NCI-H345 (cell line): ENCODE measurements at regions not wholly inside any gene's neighbourhood (a gene's known extent, or its start where the extent isn't known, plus 50 kb on each side); places are given as distances from the start of the nearest gene placed in this dataset.
"Not testable (repeated sequence)": the region's sequence is repeated elsewhere in the genome, so short reads cannot be mapped to it uniquely, and the experiment has no call there.

Source experiments
- DNase-seq: peaks from one replicate; lab custom pipeline; 2025; lab: John Stamatoyannopoulos, UW

DNA sequence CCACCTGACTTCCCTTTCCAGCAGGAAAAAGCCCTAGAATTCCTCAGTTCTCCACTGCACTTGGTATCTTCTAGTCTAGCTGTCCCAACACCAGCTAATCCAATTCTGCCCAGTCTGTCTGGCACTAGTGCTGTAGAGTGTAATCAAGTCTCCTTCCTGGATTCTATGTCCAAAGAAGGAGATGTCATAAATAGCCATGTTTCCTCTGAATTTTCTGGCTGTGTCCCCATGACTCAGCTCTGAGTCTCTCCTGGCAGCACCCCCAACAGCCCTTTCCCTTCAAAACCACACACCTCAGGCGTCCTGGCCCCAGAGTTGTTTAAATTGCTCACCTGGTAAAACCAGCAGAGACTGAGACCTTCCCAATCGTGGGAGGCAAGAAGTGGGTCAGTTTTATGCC, 197.2 kb downstream of the GRXCR1 start:
- no peak for DNase-seq

- DNase-seq, result no peak
Observed at GRCh38 chr4:43103048-43103447, 210.5 kb downstream of the GRXCR1 start.

GRCh38 chr4:43112139-43112538, 219.6 kb downstream of the GRXCR1 start:
- no peak for DNase-seq

- DNase-seq, result no peak
Observed at GRCh38 chr4:43113196-43113595, 220.7 kb downstream of the GRXCR1 start.

- no peak for DNase-seq
Observed at GRCh38 chr4:43126595-43126994, 234.1 kb downstream of the GRXCR1 start.

- DNase-seq, result no peak
Observed at GRCh38 chr4:43130228-43131021, 237.9 kb downstream of the GRXCR1 start.

DNA sequence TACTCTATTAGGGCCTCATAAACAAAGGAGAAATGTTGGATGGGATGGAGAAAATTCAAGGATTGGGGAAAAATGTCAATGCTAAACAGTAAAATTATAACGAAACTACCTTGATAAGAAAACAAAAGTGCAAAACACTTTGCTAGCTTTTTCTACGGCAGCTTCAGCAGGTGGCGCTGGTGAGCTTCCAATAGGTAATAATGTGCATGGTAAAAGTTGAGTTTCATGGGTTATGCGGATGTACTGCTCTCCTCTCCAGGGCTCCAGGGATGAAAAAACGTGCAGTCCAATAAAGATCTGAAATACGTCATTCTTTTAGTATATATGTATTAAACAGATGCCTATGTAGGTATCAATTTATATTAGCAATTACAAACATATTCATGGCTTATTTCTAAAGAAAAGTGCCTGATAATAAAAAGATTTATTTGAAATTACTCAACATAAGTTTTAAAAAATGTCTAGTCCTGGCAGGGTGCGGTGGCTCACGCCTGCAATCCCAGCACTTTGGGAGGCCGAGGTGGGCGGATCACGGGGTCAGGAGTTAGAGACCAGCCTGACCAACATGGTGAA, 239.6 kb downstream of the GRXCR1 start:
- DNase-seq, result peak; percentile 37

- DNase-seq, result no peak
Observed at GRCh38 chr4:43133566-43133965, 241.1 kb downstream of the GRXCR1 start.

- DNase-seq, result no peak
Observed at GRCh38 chr4:43136752-43137151, 244.2 kb downstream of the GRXCR1 start.

GRCh38 chr4:43146198-43146597, 253.7 kb downstream of the GRXCR1 start:
- DNase-seq, result no peak

DNA sequence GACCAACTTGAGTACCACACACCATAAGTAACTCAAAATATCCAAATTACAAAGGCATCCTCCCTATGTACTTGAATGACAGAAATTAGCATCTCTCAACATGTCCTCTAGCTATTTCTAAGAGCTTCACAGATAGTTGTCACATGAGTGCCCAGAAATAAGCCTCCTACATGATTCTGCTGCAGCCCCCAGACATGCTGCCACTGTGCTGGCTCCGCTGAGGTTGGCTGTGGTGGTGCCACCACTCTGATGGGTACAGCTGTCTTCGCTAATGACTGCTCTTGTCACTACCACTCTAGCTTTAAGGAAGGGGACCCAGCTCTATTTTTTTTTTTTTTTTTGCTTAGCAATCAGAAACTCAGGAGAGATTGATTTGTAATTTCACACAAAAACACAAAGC, 256.0 kb downstream of the GRXCR1 start:
- no peak for DNase-seq

- no peak for DNase-seq
Observed at GRCh38 chr4:43163101-43163792, 270.7 kb downstream of the GRXCR1 start.

- DNase-seq, result no peak
Observed at GRCh38 chr4:43189741-43190140, 297.2 kb downstream of the GRXCR1 start.

GRCh38 chr4:43212576-43212975, 320.1 kb downstream of the GRXCR1 start:
- DNase-seq, result not testable (repeated sequence)

DNA sequence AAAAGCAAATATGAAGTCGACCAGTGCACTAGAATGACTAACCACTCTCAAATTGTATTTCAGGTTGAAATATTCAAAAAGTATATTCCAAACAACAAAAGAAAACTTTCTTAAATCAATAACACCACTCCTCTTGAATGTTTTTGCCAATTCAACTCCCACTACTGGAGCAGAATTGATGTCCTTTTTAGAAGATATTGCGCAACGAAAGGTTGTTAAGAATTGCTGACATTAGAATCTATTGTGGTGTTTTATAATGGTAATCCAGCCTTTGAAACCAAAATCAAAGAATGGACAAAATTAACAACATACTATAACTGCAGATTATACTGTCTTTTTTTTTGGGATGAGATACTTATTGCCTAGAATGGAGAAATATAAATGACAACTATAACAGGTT, 331.3 kb downstream of the GRXCR1 start:
- no peak for DNase-seq

- DNase-seq, result no peak
Observed at GRCh38 chr4:43224559-43224958, 332.0 kb downstream of the GRXCR1 start.

DNA sequence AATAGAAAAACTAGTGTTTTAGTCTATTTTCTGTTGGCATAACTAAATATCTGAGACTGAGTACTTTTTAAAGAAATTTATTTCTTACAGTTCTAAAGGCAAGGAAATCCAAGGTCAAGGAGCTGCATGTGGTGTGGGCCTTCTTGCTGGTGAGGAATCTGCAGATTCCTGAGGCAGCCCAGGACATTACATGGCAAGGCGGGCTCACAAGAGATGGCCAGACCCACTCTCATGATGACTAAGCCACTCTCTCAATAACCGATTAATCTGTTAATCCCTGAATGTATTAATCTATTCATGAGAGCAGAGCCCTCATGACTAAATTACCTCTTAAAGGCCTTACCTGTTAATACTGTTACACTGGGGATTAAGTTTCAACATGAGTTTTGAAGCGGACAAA, 340.8 kb downstream of the GRXCR1 start:
- DNase-seq, result no peak

- DNase-seq, result no peak
Observed at GRCh38 chr4:43234626-43235415, 342.3 kb downstream of the GRXCR1 start.

DNA sequence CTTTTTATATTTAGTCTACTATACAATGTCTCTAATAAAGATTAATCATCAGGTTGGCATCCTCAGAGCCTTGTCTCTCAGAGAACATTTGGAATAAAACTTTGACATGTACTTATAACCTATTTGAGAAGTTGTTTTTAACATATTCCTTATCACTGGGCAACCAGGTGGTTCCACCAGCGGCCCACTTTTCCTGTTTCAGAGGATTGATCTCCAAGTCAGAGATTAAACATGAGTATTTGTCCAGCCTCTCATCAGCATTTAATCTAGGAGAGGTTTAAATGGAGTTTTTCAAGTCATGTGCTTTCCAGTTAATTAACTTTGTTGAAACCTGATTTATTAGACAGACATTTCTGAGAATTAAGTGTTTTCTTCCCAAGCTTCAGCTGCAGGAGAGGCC, 345.5 kb downstream of the GRXCR1 start:
- DNase-seq, result no peak

GRCh38 chr4:43238585-43238984, 346.1 kb downstream of the GRXCR1 start:
- DNase-seq, result no peak

DNA sequence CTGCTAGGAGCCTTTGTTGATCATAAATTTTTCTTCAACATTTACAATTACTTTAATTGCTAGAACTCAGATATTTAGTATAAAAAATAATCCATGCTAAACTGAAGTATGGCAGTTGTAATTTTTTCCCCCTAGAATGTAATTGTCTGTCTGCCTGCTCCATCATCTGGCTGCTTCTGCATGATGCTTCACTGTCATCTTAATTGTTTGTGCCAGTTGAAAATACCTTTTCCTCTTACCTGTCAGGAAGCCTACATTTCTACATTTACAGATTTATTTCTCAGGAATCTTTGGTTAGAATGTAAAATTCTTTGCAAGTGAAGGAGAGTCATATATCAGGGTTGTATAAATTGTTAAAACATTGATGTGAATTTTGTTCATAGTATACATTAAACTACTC, 348.6 kb downstream of the GRXCR1 start:
- no peak for DNase-seq

DNA sequence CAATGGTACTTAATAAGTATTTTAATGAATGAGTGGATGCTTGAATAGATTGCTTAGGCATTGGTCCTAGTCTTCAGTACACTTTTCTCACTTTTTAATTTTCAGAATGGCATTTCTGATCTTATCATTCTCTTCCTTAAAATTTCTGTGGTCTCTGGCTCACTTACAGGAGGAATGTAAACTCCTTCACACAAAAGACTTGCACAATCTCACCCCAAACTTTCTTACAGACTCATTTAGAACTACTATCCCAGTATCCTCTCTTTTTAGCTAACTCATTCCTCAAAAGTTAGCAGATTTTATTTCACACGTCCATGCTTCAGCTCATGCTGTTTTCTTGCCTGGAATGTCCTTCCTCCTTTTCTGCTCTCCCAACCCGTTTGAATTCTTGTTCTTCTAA, 350.1 kb downstream of the GRXCR1 start:
- DNase-seq, result no peak
